ENCODE measurements at regions not wholly inside any gene's neighbourhood (a gene's known extent, or its start where the extent isn't known, plus 50 kb on each side); places are given as distances from the start of the nearest gene placed in this dataset.

DNA sequence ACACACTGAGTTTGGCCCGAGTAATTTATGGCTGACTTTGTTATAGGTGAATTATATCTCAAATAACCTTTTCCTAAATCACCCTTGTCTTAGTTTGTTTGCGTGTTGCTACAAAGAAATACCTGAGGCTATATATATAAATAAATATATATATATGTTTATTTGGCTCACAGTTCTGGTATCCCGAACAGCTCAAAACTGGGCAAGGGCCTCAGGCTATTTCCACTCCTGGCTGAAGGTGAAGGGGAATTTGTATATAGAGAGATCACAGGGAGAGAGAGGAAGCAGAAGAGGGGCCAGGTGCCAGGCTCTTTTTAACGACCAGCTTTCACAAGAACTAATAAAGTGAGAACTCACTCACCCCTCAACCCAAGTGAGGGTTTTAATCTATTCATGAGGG lies 159.9 kb upstream of the STARD13 start:
- no peak for DNase-seq (ENCODE audit: low spot score)
- TF ChIP-seq, protein P1, sequence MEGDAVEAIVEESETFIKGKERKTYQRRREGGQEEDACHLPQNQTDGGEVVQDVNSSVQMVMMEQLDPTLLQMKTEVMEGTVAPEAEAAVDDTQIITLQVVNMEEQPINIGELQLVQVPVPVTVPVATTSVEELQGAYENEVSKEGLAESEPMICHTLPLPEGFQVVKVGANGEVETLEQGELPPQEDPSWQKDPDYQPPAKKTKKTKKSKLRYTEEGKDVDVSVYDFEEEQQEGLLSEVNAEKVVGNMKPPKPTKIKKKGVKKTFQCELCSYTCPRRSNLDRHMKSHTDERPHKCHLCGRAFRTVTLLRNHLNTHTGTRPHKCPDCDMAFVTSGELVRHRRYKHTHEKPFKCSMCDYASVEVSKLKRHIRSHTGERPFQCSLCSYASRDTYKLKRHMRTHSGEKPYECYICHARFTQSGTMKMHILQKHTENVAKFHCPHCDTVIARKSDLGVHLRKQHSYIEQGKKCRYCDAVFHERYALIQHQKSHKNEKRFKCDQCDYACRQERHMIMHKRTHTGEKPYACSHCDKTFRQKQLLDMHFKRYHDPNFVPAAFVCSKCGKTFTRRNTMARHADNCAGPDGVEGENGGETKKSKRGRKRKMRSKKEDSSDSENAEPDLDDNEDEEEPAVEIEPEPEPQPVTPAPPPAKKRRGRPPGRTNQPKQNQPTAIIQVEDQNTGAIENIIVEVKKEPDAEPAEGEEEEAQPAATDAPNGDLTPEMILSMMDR (IDR thresholded peaks at IDR 0.05; ENCODE audit: extremely low read depth, insufficient read depth, missing control alignments) = no peak
- in situ Hi-C loops (cut with MboI; ENCODE audit: low pct_unique_long_range_greater_than_20kb, low sequenced_read_pairs, unreplicated experiment) = no loop called here

DNA sequence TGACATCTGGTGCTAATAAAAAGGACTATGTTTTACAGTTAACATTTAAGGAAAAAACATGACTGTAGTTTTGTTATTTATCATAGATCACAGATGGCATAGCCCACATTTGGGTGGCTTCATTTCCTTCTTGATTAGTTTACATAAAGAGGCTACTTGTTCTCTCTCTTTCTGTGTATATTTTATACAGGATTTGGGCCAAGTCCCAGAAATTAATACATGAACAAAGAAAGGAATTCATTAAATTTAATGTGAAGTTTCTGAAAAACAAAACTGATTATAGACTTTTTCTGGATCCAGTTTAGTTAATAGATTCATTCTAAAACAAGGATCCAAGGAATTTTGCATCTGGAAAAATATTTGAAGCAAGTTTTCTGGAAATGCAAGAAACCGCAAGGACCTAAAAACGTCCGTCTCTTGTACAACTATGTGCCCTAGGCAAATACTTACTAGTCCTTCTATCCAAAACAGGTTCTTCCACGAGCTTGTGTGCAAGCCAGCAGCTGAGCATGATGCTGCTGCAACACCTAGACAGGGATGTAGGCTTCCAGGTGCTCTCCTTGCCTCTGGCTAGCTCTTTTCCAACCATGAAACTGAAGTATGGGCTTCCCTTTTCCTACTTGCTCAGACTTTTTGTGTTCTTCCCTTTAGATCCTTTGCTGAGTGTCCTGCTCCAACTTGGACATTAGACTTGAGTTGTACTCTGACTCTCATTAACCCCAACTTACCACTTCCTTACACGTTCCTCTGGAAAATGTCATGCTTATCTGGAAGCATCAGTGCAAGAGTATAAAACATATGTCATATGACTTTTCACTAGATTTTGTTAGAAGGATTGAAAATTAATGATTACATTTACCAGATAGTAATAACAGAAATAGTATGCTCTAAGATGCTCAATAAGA lies 161.5 kb upstream of the STARD13 start:
- TF ChIP-seq, protein P1 (IDR thresholded peaks at IDR 0.05; ENCODE audit: extremely low read depth, insufficient read depth, missing control alignments) = no peak

DNA sequence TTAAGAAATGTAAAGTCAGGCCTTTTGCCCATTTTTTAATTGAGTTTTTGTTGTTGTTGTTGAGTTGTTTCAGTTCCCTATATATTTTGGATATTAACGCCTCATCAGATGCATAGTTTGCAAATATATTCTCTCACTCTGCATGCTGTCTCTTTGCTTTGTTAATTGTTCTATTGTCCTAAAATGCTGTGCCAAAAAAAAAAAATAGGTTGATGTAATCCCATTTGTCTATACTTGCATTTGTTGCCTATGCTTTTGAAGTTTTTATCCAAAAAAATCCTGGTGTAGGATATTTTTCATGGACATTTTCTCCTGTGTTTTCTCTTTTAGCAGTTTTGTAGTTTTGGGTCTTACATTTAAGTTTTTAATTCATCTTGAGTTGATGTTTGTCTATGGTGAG lies 163.3 kb upstream of the STARD13 start:
- in situ Hi-C loops (cut with MboI; ENCODE audit: low pct_unique_long_range_greater_than_20kb, low sequenced_read_pairs, unreplicated experiment) = no loop called here
- TF ChIP-seq, protein P1 (IDR thresholded peaks at IDR 0.05; ENCODE audit: extremely low read depth, insufficient read depth, missing control alignments) = no peak
- DNase-seq (ENCODE audit: low spot score) = no peak

More for the DNA sequence above, 161.5 kb upstream of the STARD13 start:
- no peak for DNase-seq (ENCODE audit: low spot score)
- in situ Hi-C loops (cut with MboI; ENCODE audit: low pct_unique_long_range_greater_than_20kb, low sequenced_read_pairs, unreplicated experiment) = no loop called here

DNA sequence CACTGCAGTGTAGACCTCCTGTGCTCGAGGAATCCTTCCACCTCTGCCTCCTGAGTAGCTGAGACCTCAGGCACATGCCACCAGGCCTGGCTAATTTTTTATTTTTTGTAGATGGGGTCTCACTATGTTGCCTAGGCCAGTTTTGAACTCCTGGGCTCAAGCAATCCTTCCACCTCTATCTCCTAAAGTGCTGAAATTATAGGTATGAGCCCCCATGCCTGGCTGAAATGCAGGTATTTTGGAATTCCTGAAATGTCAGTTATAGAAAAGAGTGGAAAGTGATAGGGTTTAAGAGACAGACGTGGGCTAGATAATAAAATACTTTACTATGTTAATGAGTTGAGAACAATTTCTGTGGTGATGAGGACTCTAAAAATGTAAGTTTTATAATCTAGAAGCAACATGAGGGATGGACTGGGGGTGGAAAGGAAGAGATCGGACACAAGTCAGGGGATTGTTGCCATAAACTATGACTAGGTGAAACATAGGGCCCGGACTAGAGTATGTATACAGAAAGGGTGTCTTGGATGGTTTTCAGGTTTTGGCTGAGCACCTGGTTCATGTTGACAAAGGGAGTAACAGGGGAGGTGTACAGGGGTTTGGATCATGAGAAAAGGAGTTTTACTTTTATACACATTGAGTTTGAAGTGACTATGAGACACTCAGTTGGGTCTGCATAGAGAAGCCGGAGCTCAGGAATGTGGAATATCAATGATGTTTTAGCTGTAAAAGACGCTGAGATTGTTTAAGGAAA lies 165.6 kb upstream of the STARD13 start:
- no peak for DNase-seq (ENCODE audit: low spot score)
- in situ Hi-C loops (cut with MboI; ENCODE audit: low pct_unique_long_range_greater_than_20kb, low sequenced_read_pairs, unreplicated experiment) = no loop called here
- TF ChIP-seq, protein P1 (IDR thresholded peaks at IDR 0.05; ENCODE audit: extremely low read depth, insufficient read depth, missing control alignments) = no peak

DNA sequence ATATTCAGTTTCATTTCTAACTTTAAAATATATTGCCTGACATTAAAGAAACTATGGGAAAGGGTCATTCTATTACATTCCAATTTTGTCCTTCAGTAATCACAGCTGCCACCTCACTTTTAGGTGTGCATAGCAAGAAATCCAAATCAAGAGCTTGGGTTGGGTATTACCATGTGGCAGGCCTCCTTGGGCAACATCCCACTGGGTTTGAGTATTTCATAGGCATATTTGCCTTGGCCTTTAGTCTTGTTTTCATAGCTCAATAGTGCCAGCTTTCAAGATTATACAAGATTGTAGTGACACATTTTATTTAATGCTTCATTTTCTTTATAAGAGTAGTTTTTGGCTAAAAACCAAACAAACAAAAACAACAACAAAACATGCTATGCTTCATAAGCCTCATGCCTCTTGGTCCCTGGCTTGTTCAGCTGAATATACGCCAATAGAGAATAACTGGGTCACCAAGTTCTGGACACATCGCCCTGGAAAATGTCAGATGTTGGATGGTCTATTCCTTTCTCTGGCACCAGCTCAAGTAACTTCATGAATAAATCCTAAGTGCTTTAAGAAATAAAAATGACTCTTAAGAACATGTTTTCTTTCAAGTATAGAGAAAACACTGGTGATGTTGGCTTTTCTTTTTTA lies 167.4 kb upstream of the STARD13 start:
- no peak for DNase-seq (ENCODE audit: low spot score)
- TF ChIP-seq, protein P1 (IDR thresholded peaks at IDR 0.05; ENCODE audit: extremely low read depth, insufficient read depth, missing control alignments) = no peak
- in situ Hi-C loops (cut with MboI; ENCODE audit: low pct_unique_long_range_greater_than_20kb, low sequenced_read_pairs, unreplicated experiment) = no loop called here

DNA sequence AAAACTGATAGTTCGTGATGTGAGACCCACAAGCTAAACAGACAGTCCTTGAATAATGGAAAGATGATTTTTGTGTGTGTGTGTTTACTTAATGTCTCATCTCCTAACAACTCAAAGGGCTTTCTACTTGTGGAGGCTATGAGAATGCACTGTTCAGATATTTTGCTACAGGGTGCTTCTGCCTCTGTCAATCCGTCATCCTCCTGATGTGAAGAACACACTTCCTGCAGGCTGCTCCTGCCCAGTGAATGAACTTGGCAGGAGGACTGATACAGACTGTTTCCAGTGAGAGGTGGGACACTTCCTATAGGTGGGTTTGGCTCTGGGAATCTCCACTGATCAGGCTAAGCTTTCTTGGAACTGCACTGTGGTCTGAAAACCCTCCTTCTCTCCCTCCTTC lies 168.4 kb upstream of the STARD13 start:
- DNase-seq (ENCODE audit: low spot score) = no peak
- TF ChIP-seq, protein P1 (IDR thresholded peaks at IDR 0.05; ENCODE audit: extremely low read depth, insufficient read depth, missing control alignments) = no peak
- in situ Hi-C loops (cut with MboI; ENCODE audit: low pct_unique_long_range_greater_than_20kb, low sequenced_read_pairs, unreplicated experiment) = no loop called here
